ENCODE measurements at regions not wholly inside any gene's neighbourhood (a gene's known extent, or its start where the extent isn't known, plus 50 kb on each side); places are given as distances from the start of the nearest gene placed in this dataset.

DNA sequence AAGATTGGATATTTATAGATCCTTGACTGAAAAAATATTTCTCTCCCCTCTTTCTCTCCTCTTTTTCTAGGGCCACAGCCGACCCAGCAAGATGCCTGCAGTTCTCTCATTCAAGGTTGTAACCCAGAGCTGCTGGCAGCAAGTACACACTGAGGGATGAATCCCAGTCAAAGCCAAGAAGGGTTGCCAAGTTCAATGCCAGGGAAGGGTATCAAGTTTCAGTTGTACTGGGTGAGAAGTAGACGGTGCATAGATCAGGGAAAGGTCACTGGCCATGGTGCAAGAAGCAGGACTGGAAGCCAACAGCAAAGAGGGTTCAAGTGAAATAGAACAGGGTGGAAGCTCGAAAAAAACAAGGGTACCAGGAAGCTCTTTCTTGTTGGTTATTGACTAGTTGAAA, 170.2 kb downstream of the NRP2 start:
- TF ChIP-seq CTCF (IDR thresholded peaks at IDR 0.05 in 2 of 3, conservative IDR thresholded peaks at IDR 0.05 in 1 of 3; ENCODE audit: borderline replicate concordance in 1 of 3, insufficient read depth in 1 of 3, low read depth in 2 of 3, low read length in 2 of 3) = no peak
- TF ChIP-seq TCF7L2 (IDR thresholded peaks at IDR 0.05; ENCODE audit: borderline replicate concordance, extremely low read depth, insufficient read depth, insufficient read length) = no peak
- no peak for TF ChIP-seq FOSL1 (IDR thresholded peaks at IDR 0.05; ENCODE audit: low read depth)
- no peak for TF ChIP-seq EZH2 (IDR thresholded peaks at IDR 0.05)
- TF ChIP-seq POLR2AphosphoS5 (IDR thresholded peaks at IDR 0.05; ENCODE audit: low read depth, low read length) = no peak
- no peak for TF ChIP-seq POLR2A (IDR thresholded peaks at IDR 0.05; ENCODE audit: borderline replicate concordance, extremely low read depth, insufficient read depth, insufficient read length)
- TF ChIP-seq ZNF274 (IDR thresholded peaks at IDR 0.05; ENCODE audit: low read depth, low read length) = no peak
- no peak for TF ChIP-seq REST (IDR thresholded peaks at IDR 0.05; ENCODE audit: low read depth)
- TF ChIP-seq EGR1 (IDR thresholded peaks at IDR 0.05; ENCODE audit: low read depth) = no peak
- TF ChIP-seq RAD21 (IDR thresholded peaks at IDR 0.05; ENCODE audit: low read depth) = no peak
- no peak for TF ChIP-seq ELF1 (IDR thresholded peaks at IDR 0.05; ENCODE audit: borderline replicate concordance, low read depth)
- no peak for TF ChIP-seq CEBPB (IDR thresholded peaks at IDR 0.05; ENCODE audit: low read depth)
- TF ChIP-seq YY1 (IDR thresholded peaks at IDR 0.05; ENCODE audit: extremely low read depth, insufficient replicate concordance, low read depth, low read length) = no peak

All from HCT116 (cell line).